ENCODE measurements at regions not wholly inside any gene's neighbourhood (a gene's known extent, or its start where the extent isn't known, plus 50 kb on each side); places are given as distances from the start of the nearest gene placed in this dataset.
"Not testable (repeated sequence)": the region's sequence is repeated elsewhere in the genome, so short reads cannot be mapped to it uniquely, and the experiment has no call there.

GRCh38 chr9:29966247-29966646 lies 2393.0 kb upstream of the C9orf72 start:
- DNase-seq: no peak

DNA sequence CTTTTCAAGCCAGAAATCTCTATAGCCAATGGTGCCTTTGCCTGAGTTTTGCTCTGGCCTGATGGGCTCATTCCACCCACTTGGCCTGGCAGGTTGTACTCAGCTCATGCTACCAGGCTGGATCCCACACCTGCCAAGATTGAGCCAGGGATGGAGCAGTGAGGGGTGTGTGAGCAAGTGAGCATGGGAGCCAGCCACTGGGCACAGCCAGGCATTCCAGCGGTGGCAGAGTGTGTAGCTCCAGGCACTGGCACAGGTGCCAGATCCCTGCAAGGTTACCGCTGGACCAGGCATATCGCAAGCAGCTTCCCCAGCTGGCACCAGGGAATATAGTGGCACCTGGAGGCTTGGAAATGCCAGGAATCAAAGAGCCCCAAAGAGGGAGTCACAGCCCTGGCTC lies 2395.6 kb upstream of the C9orf72 start:
- DNase-seq: no peak

DNA sequence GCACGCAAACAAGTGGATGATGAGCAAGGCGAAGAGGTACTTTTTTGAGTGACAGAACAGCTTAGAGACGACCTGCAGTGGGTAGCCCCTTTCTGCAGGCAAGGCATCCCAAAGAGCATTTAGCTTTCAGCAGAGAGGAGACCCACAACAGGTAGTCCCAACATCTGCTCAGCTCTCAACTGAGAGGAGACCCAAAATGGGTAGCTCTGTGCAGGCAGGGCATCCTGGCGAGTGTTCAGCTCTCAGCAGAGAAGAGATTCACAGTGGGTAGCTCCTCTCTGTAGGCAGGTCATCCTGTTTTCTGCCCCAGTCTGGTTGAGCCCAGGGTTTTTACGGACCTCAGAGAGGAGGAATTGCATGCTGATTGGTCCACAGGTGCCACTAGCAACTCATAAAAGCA lies 2396.1 kb upstream of the C9orf72 start:
- DNase-seq: no peak

GRCh38 chr9:29969856-29970647 lies 2396.8 kb upstream of the C9orf72 start:
- DNase-seq: no peak

DNA sequence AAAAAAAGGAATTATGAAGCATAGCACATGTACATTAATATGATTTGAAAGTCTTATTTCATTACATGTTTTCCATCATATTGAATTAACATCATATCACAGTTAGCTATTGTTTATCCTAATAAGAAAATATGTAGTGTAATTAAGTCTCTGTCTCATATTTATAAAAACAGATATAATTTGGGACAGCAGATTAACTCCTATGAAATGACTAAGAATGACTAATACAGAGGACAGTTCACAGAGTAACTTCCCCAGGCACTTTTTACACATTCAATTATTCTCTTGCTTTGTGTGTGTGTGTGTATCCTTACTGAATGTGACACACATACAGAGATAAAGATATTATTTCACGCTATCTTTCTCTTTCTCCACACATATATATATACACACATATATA lies 2400.9 kb upstream of the C9orf72 start:
- DNase-seq: no peak

- DNase-seq: no peak
Measured at GRCh38 chr9:29976981-29977380, 2403.7 kb upstream of the C9orf72 start.

DNA sequence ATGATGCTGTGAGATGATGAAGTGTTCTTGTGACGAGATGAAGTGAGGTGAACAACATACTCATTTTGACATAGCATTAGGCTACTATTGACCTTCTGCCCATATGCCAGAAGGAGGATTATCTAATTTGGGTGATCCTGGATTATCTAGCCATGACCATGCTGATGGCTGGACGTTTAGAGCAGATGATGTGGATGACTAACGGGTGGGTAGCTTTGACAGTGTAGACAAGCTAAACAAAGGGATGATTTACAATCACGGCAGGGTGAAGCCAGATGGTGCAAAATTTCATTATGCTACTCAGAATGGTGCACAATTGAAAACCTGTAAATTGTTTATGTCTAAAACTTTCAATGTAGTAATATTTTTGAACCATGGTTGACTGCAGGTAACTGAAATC lies 2403.4 kb upstream of the ACO1 start:
- DNase-seq: no peak

- no peak for DNase-seq
Measured at GRCh38 chr9:29999645-30000044, 2384.8 kb upstream of the ACO1 start.

GRCh38 chr9:30010691-30011090 lies 2373.8 kb upstream of the ACO1 start:
- no peak for DNase-seq

GRCh38 chr9:30012622-30013021 lies 2371.8 kb upstream of the ACO1 start:
- no peak for DNase-seq

DNA sequence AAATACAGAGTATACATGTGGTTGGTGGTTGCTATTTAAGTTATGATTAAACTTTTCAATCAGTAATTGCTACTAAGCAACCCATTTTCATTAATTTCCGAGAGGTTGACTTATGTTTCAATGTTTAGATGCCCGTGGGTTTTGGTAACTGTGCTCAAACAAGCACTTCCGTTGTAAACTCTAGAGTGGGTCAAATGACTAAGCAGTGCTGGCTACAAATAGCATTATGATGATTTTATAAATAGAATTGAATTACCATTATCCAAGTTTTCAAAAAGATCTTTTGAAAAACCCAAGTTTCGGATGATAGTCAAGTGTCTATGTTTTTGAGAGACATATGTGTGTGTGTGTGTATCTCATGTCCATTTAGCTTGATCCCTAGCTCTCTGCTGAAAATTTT lies 2369.4 kb upstream of the ACO1 start:
- DNase-seq: no peak

GRCh38 chr9:30020161-30020560 lies 2364.3 kb upstream of the ACO1 start:
- no peak for DNase-seq

GRCh38 chr9:30035761-30036160 lies 2348.7 kb upstream of the ACO1 start:
- no peak for DNase-seq

DNA sequence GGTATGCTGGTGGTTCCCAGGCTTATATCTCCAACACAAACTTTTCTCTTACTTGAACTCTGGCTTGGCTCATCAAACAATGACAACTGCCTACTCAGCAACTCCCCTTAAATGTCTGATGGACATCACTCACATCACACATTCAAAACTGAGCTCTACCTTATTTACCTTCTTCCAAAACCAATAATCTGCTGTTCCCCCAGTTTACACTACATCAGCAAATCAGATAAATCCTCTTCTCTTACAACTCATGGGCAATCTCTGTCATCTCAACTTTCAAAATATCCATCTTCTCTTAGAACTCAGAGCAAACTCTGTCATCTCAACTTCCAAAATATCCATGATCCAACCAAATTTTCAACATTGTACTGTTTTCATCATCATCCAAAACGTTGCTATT lies 2347.9 kb upstream of the ACO1 start:
- no peak for DNase-seq

DNA sequence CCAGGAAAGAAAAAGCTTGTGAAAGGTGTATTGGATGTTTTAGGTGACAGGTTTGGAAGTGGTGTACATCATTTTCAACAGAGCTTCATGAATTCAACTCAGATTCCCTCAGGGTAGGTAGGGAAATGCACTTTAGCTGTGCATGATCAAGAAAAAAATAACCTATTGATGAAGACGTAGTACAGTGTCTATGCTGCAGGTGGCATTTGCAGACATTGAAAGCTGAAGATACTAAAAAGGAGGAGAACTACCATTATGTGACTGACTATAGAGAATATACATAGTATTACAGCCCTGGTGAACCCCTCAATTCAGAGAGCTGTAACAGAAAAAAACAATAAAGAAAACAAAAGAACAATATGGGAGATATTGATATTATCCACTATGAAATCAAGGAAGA lies 2344.7 kb upstream of the ACO1 start:
- DNase-seq: no peak

- DNase-seq: no peak
Measured at GRCh38 chr9:30048396-30048795, 2336.0 kb upstream of the ACO1 start.

GRCh38 chr9:30058463-30058862 lies 2326.0 kb upstream of the ACO1 start:
- DNase-seq: no peak

DNA sequence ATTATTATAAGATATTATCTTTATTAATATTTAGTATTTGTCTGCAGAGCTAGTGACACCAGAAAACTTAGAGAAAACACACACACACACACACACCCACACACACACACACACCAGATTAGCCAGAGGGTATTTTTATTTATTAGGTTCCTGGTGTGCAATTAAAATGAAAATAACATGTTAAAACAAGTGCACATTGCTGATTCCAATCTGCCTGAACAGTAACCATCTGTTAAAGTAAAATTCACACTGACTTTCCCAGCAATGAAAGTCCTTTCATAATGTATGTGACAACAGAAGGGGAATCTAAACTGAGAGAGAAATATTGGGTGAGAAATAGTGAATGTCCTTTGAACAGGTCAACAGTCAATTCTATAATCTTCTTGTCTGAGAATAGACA lies 2323.5 kb upstream of the ACO1 start:
- no peak for DNase-seq

DNA sequence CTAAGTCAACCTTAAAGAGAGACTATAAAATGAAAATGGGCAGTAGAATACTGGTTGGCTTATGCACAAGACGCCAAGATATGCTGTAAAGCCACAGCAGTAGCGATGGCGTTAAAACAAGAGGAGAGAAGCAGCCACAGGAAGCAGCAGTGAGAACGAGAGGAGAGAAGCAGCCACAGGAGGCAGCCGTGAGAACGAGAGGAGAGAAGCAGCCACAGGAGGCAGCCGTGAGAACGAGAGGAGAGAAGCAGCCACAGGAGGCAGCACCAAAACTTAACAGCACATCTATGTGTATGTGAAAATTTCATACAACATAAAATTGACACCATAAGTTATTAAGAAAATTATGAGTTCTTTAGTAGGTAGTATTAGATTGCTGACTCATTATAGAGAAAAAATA lies 2318.6 kb upstream of the ACO1 start:
- no peak for DNase-seq

DNA sequence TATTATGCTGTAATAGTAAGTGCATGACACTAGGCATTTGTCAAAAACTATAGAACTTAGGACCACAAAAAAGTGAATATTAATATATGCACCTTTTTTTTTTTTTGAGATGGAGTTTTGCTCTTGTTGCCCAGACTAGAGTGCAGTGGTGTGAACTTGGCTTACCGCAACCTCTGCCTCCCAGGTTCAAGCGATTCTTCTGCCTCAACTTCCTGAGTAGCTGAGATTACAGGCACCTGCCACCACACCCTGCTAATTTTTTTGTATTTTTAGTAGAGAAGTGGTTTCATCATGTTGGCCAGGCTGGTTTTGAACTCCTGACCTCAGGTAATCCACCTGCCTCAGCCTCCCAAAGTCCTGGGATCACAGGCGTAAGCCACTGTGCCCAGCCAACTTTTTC lies 2315.2 kb upstream of the ACO1 start:
- not testable (repeated sequence) for DNase-seq

DNA sequence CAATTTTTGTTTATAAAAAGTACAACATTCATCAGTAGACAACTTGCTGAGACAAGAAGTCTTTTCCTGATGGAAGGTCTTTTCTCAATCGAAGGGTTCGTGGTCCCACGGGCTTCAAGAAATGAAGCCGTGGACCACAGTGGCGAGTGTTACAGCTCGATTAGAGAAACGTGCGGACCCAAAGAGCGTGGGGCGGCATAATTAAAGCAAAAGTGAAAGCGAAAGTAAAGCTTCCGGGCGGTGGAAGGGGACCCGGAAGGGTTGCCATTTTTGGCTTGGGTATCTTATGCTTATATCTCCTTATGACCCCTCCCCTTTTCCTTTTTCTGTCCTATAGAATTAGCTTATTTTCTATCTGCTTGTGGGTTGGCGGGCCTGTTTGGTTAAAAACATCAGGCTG lies 2309.4 kb upstream of the ACO1 start:
- DNase-seq: no peak

DNA sequence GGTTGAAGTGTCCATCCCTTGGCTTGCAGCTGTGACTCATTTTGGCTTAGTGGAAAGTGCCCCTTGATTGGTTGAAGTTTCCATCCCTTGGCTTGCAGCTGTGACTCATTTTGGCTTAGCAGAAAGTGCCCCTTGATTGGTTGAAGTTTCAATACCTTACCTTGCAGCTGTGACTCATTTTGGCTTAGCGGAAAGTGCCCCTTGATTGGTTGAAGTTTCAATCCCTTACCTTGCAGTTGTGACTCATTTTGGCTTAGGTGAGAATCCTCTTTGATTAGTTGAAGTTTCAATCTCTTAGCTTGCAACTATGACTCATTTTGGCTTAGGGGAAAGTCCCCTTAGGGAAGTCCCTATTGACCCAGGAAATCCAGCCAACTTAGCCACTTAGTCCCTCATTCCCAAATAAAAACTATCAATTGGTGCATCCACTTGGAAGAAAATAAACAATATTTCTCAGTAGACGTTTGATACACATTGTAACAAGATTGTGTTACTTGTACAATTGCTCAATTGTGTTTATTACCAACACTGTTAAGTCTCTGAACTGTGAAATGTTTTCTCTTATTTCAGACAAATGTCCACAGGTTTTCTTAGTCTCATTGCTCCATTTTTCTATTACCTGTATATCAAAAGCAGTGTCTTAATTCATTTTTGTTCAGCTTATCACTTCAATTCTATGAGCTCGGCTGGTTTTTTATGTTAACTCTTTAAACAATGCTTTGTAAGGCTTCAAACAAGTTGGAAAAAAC lies 2308.8 kb upstream of the ACO1 start:
- no peak for DNase-seq

DNA sequence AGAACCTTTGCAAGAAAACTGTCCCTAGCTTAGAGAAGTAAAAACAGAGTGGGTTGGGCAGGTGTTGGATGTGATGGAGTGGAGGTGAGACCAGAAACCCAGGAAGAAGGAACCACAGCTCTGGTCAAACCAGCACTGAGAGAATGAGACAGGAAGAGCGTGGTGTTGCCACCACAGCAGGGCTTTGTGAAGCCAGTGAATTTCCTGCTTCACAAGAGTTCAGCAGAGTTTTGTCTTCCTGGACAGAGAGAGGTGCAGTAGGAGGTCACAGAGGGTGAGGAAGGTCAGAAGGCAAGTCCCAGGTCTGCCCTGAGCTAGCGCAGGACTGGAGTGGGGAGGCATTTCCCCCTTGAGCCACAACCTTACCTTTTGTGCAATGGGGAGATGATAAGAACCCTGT lies 2306.2 kb upstream of the ACO1 start:
- DNase-seq: no peak

GRCh38 chr9:30089428-30089827 lies 2295.0 kb upstream of the ACO1 start:
- no peak for DNase-seq

Data from DMS79 (cell line).